ENCODE measurements at regions not wholly inside any gene's neighbourhood (a gene's known extent, or its start where the extent isn't known, plus 50 kb on each side); places are given as distances from the start of the nearest gene placed in this dataset.

- no peak for TF ChIP-seq CTCF (IDR thresholded peaks at IDR 0.05; ENCODE audit: insufficient read depth, low read length, severe bottlenecking)
- H3K4me3 ChIP-seq (ENCODE audit: low read depth, low read length), result no peak overlapping the region
- DNase-seq (ENCODE audit: low read depth) (no peak), FAIRE-seq (no peak)
- H3K27me3 ChIP-seq (ENCODE audit: control insufficient read depth, insufficient read depth, low read length), result no peaks in the 10 kb centered on the region
- no peaks in the 10 kb centered on the region for H3K36me3 ChIP-seq (ENCODE audit: control insufficient read depth, insufficient read depth, low read length)
Measured at GRCh38 chr16:17853958-17854357, 383.2 kb upstream of the XYLT1 start.

DNA sequence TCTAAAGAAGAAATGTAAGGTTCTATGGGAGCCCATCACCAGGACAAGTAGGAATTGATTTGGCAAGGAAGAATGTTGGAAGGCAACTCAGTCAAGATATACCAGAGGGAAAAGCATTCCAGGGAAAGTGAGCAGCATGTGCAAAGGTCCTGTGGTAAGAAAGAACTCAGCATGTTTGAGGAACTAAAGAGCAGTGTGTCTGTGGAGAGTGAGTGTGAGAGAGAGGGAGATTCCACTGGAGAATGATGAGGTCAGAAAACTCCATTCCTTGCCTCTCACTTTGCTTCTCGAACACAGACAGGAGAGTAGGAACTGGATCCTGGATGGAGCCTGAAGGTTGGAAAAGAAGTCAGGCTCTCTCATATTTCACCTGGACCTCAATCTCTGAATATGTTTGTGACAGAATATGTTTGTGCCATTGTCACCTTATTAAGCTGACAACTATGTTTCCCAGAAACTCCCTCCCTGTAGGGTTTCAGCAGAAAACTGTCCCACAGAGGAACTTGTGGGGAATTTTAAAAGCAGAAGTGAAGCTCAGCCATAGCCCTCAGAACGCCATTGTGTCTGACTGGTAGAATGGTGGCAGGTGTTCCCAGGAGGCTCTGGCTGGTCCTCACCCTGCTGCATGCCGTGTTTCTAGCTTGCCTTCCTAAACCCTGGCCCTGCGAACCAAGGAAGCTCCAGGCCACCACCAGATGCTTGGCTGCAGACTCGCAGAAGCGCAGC lies 382.4 kb upstream of the XYLT1 start:
- no peak for TF ChIP-seq CTCF (IDR thresholded peaks at IDR 0.05; ENCODE audit: insufficient read depth, low read length, severe bottlenecking)
- FAIRE-seq, result no peak
- H3K36me3 ChIP-seq (ENCODE audit: control insufficient read depth, insufficient read depth, low read length), result no peaks in the 10 kb centered on the region
- no peaks in the 10 kb centered on the region for H3K27me3 ChIP-seq (ENCODE audit: control insufficient read depth, insufficient read depth, low read length)
- no peak overlapping the region for H3K4me3 ChIP-seq (ENCODE audit: low read depth, low read length)
- DNase-seq (ENCODE audit: low read depth), result no peak

DNA sequence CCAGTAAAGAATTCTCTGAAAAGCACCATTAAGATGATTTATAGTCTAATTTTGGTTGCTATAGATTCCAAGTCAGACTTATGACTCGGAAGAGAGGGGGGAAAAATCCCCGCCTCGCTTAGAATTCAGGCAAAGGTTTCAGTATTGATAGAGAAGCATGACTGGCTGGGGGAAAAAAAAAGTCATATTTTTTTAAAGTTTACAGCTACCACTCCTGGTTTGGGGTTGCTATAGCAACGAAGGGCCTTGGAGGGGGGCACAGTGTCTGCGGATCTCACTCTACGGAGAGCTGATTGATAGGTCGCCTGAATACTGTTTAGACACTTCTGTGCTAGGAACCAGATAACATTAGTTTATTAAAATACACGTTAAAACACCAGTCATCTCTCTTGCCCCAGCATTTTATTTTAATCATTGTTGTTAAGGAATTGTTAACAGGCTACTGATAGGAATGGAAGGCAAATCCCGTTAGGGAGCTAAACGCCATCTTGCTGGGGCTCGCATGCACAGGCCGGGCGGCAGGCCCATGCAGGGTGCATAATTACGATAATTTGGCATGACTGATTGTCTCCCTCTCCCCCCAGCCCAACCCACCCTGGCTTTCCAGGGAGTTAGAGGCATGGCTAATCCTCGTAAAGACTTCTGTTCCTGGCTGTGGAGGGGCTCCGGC lies 380.0 kb upstream of the XYLT1 start:
- no peaks in the 10 kb centered on the region for H3K27me3 ChIP-seq (ENCODE audit: control insufficient read depth, insufficient read depth, low read length)
- no peak overlapping the region for H3K4me3 ChIP-seq (ENCODE audit: low read depth, low read length)
- H3K36me3 ChIP-seq (ENCODE audit: control insufficient read depth, insufficient read depth, low read length), result no peaks in the 10 kb centered on the region
- TF ChIP-seq CTCF (IDR thresholded peaks at IDR 0.05; ENCODE audit: insufficient read depth, low read length, severe bottlenecking), result no peak
- FAIRE-seq (no peak), DNase-seq (ENCODE audit: low read depth) (no peak)

DNA sequence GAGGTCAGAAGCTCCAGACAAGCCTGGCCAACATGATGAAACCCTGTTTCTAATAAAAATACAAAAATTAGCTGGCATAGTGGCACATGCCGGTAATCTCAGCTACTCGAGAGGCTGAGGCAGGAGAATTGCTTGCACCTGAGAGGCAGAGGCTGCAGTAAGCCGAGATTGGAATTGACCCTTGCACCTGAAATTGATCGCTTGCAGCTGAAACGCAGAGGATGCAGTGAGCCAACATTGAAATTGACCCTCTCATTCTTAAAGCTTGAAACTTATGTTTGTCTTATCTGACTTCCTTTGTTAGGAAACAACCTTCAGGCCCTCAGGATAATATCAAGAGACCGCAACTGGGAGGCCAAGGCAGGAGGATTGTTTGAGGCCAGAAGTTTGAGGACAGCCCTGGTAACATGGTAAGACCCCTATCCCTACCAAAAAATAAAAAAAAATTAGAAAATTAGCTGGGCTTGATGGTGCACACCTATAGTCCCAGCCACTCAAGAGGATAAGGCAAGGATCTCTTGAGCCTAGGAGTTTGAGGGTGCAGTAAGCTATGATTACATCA lies 376.6 kb upstream of the XYLT1 start:
- TF ChIP-seq CTCF (IDR thresholded peaks at IDR 0.05; ENCODE audit: insufficient read depth, low read length, severe bottlenecking), result no peak
- DNase-seq (ENCODE audit: low read depth), result no peak
- no peaks in the 10 kb centered on the region for H3K36me3 ChIP-seq (ENCODE audit: control insufficient read depth, insufficient read depth, low read length)
- no peak overlapping the region for H3K4me3 ChIP-seq (ENCODE audit: low read depth, low read length)
- no peak for FAIRE-seq
- no peaks in the 10 kb centered on the region for H3K27me3 ChIP-seq (ENCODE audit: control insufficient read depth, insufficient read depth, low read length)

- Histone ChIP-seq H3K27me3 (ENCODE audit: control insufficient read depth, insufficient read depth, low read length) (no peaks in the 10 kb centered on the region), H3K4me3 (ENCODE audit: low read depth, low read length) (no peak overlapping the region), H3K36me3 (ENCODE audit: control insufficient read depth, insufficient read depth, low read length) (no peaks in the 10 kb centered on the region)
- DNase-seq (ENCODE audit: low read depth) (no peak), FAIRE-seq (no peak)
- TF ChIP-seq CTCF (IDR thresholded peaks at IDR 0.05; ENCODE audit: insufficient read depth, low read length, severe bottlenecking), result no peak
Measured at GRCh38 chr16:17846030-17846429, 375.3 kb upstream of the XYLT1 start.
